VCaP (cell line): ENCODE measurements at regions not wholly inside any gene's neighbourhood (a gene's known extent, or its start where the extent isn't known, plus 50 kb on each side); places are given as distances from the start of the nearest gene placed in this dataset.

Experiments used
- H3K27ac ChIP-seq: fragments of 450-650 bp; 2 replicates; pipeline ENCODE4 v1.5.1; 2017
- CTCF ChIP-seq: fragments of 450-650 bp; conservative IDR thresholded peaks from 2 replicates; pipeline ENCODE4 v1.5.1; 2017; ENCODE audit warnings: mild to moderate bottlenecking, moderate library complexity

- TF ChIP-seq CTCF: no peak
- no peak overlapping the region for H3K27ac ChIP-seq
Observed at GRCh38 chr10:43702213-43702935, 53.7 kb upstream of the ZNF32 start.

GRCh38 chr10:43701295-43701694 is 52.6 kb upstream of the ZNF32 start:
- TF ChIP-seq CTCF: no peak
- H3K27ac ChIP-seq: no peak overlapping the region

GRCh38 chr10:43700306-43700705 is 51.6 kb upstream of the ZNF32 start:
- TF ChIP-seq CTCF: no peak
- H3K27ac ChIP-seq: no peak overlapping the region

- TF ChIP-seq CTCF: no peak
- H3K27ac ChIP-seq: no peak overlapping the region
Observed at GRCh38 chr10:43699516-43699915, 50.8 kb upstream of the ZNF32 start.
